ENCODE measurements at regions not wholly inside any gene's neighbourhood (a gene's known extent, or its start where the extent isn't known, plus 50 kb on each side); places are given as distances from the start of the nearest gene placed in this dataset.
"Not testable (repeated sequence)": the region's sequence is repeated elsewhere in the genome, so short reads cannot be mapped to it uniquely, and the experiment has no call there.

- Histone ChIP-seq H3K4me3 (ENCODE audit: low read length) (no peak overlapping the region), H3K9me3 (ENCODE audit: control insufficient read depth, low read length) (no peaks in the 10 kb centered on the region), H3K4me1 (ENCODE audit: control insufficient read depth, insufficient read depth, low read length) (peaks cover 5% of the 10 kb centered on the region), H3K27me3 (ENCODE audit: control insufficient read depth, insufficient read depth, low read length, poor library complexity, severe bottlenecking) (no peaks in the 10 kb centered on the region), H3K27ac (ENCODE audit: low read depth, low read length) (no peak overlapping the region), H3K36me3 (ENCODE audit: control insufficient read depth, insufficient read depth, low read length) (no peaks in the 10 kb centered on the region), H3K9ac (ENCODE audit: extremely low read depth, low read length, poor library complexity, severe bottlenecking) (no peak overlapping the region)
- Mint-ChIP-seq H3K9me3 (peaks cover 3% of the 10 kb centered on the region), H3K4me1 (peaks cover 53% of the 10 kb centered on the region), H3K27me3 (ENCODE audit: insufficient read depth) (peaks cover 40% of the 10 kb centered on the region), H3K36me3 (ENCODE audit: low read depth) (no peaks in the 10 kb centered on the region), H3K4me3 (no peak overlapping the region), H3K27ac (no peak overlapping the region)
- DNase-seq: peak; percentile 77
- WGBS, 2 experiments (ENCODE audit: insufficient coverage in 1 of 2, insufficient read length in 1 of 2): 43 to 54% methylated on average over 7 to 17 of the region's 18 CpGs
- TF ChIP-seq CTCF (conservative IDR thresholded peaks at IDR 0.05): no peak
These were observed 73.2 kb upstream of the MEDAG start for GRCh38 chr13:30832845-30833332.

- H3K27ac Mint-ChIP-seq: no peak overlapping the region
- H3K4me1 Mint-ChIP-seq: peaks cover 34% of the 10 kb centered on the region
- H3K9me3 Mint-ChIP-seq: peaks cover 6% of the 10 kb centered on the region
- H3K36me3 Mint-ChIP-seq (ENCODE audit: low read depth): no peaks in the 10 kb centered on the region
- peaks cover 20% of the 10 kb centered on the region for H3K27me3 Mint-ChIP-seq (ENCODE audit: insufficient read depth)
- no peak overlapping the region for H3K4me3 ChIP-seq (ENCODE audit: low read length)
- H3K9me3 ChIP-seq (ENCODE audit: control insufficient read depth, low read length): no peaks in the 10 kb centered on the region
- no peaks in the 10 kb centered on the region for H3K27me3 ChIP-seq (ENCODE audit: control insufficient read depth, insufficient read depth, low read length, poor library complexity, severe bottlenecking)
- no peak overlapping the region for H3K27ac ChIP-seq (ENCODE audit: low read depth, low read length)
- H3K9ac ChIP-seq (ENCODE audit: extremely low read depth, low read length, poor library complexity, severe bottlenecking): no peak overlapping the region
- no peak for TF ChIP-seq CTCF (conservative IDR thresholded peaks at IDR 0.05)
- H3K4me1 ChIP-seq (ENCODE audit: control insufficient read depth, insufficient read depth, low read length): peaks cover 5% of the 10 kb centered on the region
- 92 to 93% methylated on average over 7 to 9 of the region's 9 CpGs for WGBS, 2 experiments (ENCODE audit: insufficient coverage in 1 of 2, insufficient read length in 1 of 2)
- no peak overlapping the region for H3K4me3 Mint-ChIP-seq
- no peak for DNase-seq
- H3K36me3 ChIP-seq (ENCODE audit: control insufficient read depth, insufficient read depth, low read length): no peaks in the 10 kb centered on the region
These were observed 70.6 kb upstream of the MEDAG start for GRCh38 chr13:30835442-30835841.

- no peak overlapping the region for H3K27ac ChIP-seq (ENCODE audit: low read depth, low read length)
- no peaks in the 10 kb centered on the region for H3K36me3 Mint-ChIP-seq (ENCODE audit: low read depth)
- H3K9me3 Mint-ChIP-seq: peaks cover 6% of the 10 kb centered on the region
- no peaks in the 10 kb centered on the region for H3K36me3 ChIP-seq (ENCODE audit: control insufficient read depth, insufficient read depth, low read length)
- peak; percentile 44 for DNase-seq
- H3K4me3 Mint-ChIP-seq: no peak overlapping the region
- H3K4me1 Mint-ChIP-seq: peaks cover 31% of the 10 kb centered on the region
- H3K4me3 ChIP-seq (ENCODE audit: low read length): no peak overlapping the region
- H3K27me3 Mint-ChIP-seq (ENCODE audit: insufficient read depth): peaks cover 11% of the 10 kb centered on the region
- H3K27me3 ChIP-seq (ENCODE audit: control insufficient read depth, insufficient read depth, low read length, poor library complexity, severe bottlenecking): no peaks in the 10 kb centered on the region
- 90 to 92% methylated on average over 8 to 11 of the region's 11 CpGs for WGBS, 2 experiments (ENCODE audit: insufficient coverage in 1 of 2, insufficient read length in 1 of 2)
- H3K27ac Mint-ChIP-seq: no peak overlapping the region
- H3K4me1 ChIP-seq (ENCODE audit: control insufficient read depth, insufficient read depth, low read length): peaks cover 5% of the 10 kb centered on the region
- no peak for TF ChIP-seq CTCF (conservative IDR thresholded peaks at IDR 0.05)
- peaks cover 4% of the 10 kb centered on the region for H3K9me3 ChIP-seq (ENCODE audit: control insufficient read depth, low read length)
- no peak overlapping the region for H3K9ac ChIP-seq (ENCODE audit: extremely low read depth, low read length, poor library complexity, severe bottlenecking)
These were observed 68.6 kb upstream of the MEDAG start for GRCh38 chr13:30837227-30838159.

- not testable (repeated sequence) for DNase-seq; H3K4me3 Mint-ChIP-seq; H3K4me1 ChIP-seq (ENCODE audit: control insufficient read depth, insufficient read depth, low read length); H3K27ac ChIP-seq (ENCODE audit: low read depth, low read length); H3K9ac ChIP-seq (ENCODE audit: extremely low read depth, low read length, poor library complexity, severe bottlenecking); H3K36me3 Mint-ChIP-seq (ENCODE audit: low read depth); H3K36me3 ChIP-seq (ENCODE audit: control insufficient read depth, insufficient read depth, low read length); H3K4me3 ChIP-seq (ENCODE audit: low read length); H3K27me3 ChIP-seq (ENCODE audit: control insufficient read depth, insufficient read depth, low read length, poor library complexity, severe bottlenecking); H3K27ac Mint-ChIP-seq; H3K9me3 Mint-ChIP-seq
- Mint-ChIP-seq H3K27me3 (ENCODE audit: insufficient read depth) (peaks cover 11% of the 10 kb centered on the region), H3K4me1 (peaks cover 27% of the 10 kb centered on the region)
- peaks cover 18% of the 10 kb centered on the region for H3K9me3 ChIP-seq (ENCODE audit: control insufficient read depth, low read length)
- WGBS, 2 experiments (ENCODE audit: insufficient coverage in 1 of 2, insufficient read length in 1 of 2): 91% methylated on average over 13 of the region's 30 CpGs; no CpG with 5 or more reads in 1 of the 2 experiments
These were observed 66.4 kb upstream of the MEDAG start for GRCh38 chr13:30839636-30840035.
